22Rv1 (cell line): ENCODE measurements at regions not wholly inside any gene's neighbourhood (a gene's known extent, or its start where the extent isn't known, plus 50 kb on each side); places are given as distances from the start of the nearest gene placed in this dataset.

Experiments used
- ZFX ChIP-seq: fragments of 450-650 bp; IDR thresholded peaks from 2 replicates; pipeline ENCODE4 v1.6.1; 2017; ENCODE audit warnings: antibody characterized with exemption, borderline replicate concordance
- TF ChIP-seq, protein P1 (sequence below): fragments of 450-650 bp; IDR thresholded peaks from 2 replicates; pipeline ENCODE4 v1.5.1; 2017; ENCODE audit warnings: mild to moderate bottlenecking

GRCh38 chr12:83629931-83630330 lies 943.2 kb downstream of the TMTC2 start:
- TF ChIP-seq, protein P1, sequence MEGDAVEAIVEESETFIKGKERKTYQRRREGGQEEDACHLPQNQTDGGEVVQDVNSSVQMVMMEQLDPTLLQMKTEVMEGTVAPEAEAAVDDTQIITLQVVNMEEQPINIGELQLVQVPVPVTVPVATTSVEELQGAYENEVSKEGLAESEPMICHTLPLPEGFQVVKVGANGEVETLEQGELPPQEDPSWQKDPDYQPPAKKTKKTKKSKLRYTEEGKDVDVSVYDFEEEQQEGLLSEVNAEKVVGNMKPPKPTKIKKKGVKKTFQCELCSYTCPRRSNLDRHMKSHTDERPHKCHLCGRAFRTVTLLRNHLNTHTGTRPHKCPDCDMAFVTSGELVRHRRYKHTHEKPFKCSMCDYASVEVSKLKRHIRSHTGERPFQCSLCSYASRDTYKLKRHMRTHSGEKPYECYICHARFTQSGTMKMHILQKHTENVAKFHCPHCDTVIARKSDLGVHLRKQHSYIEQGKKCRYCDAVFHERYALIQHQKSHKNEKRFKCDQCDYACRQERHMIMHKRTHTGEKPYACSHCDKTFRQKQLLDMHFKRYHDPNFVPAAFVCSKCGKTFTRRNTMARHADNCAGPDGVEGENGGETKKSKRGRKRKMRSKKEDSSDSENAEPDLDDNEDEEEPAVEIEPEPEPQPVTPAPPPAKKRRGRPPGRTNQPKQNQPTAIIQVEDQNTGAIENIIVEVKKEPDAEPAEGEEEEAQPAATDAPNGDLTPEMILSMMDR: no peak
- TF ChIP-seq ZFX: no peak
